HG03575 (cell line): ENCODE measurements at regions not wholly inside any gene's neighbourhood (a gene's known extent, or its start where the extent isn't known, plus 50 kb on each side); places are given as distances from the start of the nearest gene placed in this dataset.
"Not testable (repeated sequence)": the region's sequence is repeated elsewhere in the genome, so short reads cannot be mapped to it uniquely, and the experiment has no call there.

ENCODE experiments used
- ATAC-seq: cut with Tn5 transposase; IDR thresholded peaks from one replicate; pipeline ENCODE4 v1.9.1; 2021; ENCODE audit not compliant: unreplicated experiment, insufficient number of reproducible peaks, low FRiP score; ENCODE audit errors: extremely low read depth

GRCh38 chr1:104953555-104953954, 1203.9 kb downstream of the AMY1C start:
- no peak for ATAC-seq

- ATAC-seq: no peak
These were observed 1223.8 kb downstream of the AMY1C start for GRCh38 chr1:104973516-104973915.

- ATAC-seq: no peak
These were observed 1230.0 kb downstream of the AMY1C start for GRCh38 chr1:104979651-104980050.

- ATAC-seq: peak; percentile 98
These were observed 1237.5 kb downstream of the AMY1C start for GRCh38 chr1:104987210-104987609.

GRCh38 chr1:104989012-104989411, 1239.3 kb downstream of the AMY1C start:
- ATAC-seq: no peak

GRCh38 chr1:104991702-104992101, 1242.0 kb downstream of the AMY1C start:
- ATAC-seq: no peak

- ATAC-seq: no peak
These were observed 1251.1 kb downstream of the AMY1C start for GRCh38 chr1:105000793-105001192.

GRCh38 chr1:105004515-105004914, 1254.8 kb downstream of the AMY1C start:
- no peak for ATAC-seq

GRCh38 chr1:105005594-105006195, 1256.0 kb downstream of the AMY1C start:
- ATAC-seq: no peak

GRCh38 chr1:105017587-105017986, 1267.9 kb downstream of the AMY1C start:
- ATAC-seq: no peak

GRCh38 chr1:105023719-105024118, 1274.0 kb downstream of the AMY1C start:
- no peak for ATAC-seq

- no peak for ATAC-seq
These were observed 1278.3 kb downstream of the AMY1C start for GRCh38 chr1:105027838-105028471.

GRCh38 chr1:105072446-105072845, 1322.7 kb downstream of the AMY1C start:
- no peak for ATAC-seq

- no peak for ATAC-seq
These were observed 1323.2 kb downstream of the AMY1C start for GRCh38 chr1:105072850-105073249.

- ATAC-seq: no peak
These were observed 1324.0 kb downstream of the AMY1C start for GRCh38 chr1:105073660-105074059.

- no peak for ATAC-seq
These were observed 1333.9 kb downstream of the AMY1C start for GRCh38 chr1:105083611-105084010.

GRCh38 chr1:105087506-105087905, 1337.8 kb downstream of the AMY1C start:
- ATAC-seq: no peak

- ATAC-seq: no peak
These were observed 1338.5 kb downstream of the AMY1C start for GRCh38 chr1:105088166-105088565.

- ATAC-seq: not testable (repeated sequence)
These were observed 1344.2 kb downstream of the AMY1C start for GRCh38 chr1:105093893-105094292.

GRCh38 chr1:105100102-105100501, 1350.4 kb downstream of the AMY1C start:
- ATAC-seq: no peak

- ATAC-seq: no peak
These were observed 1351.6 kb downstream of the AMY1C start for GRCh38 chr1:105101261-105101660.
